Right lobe of liver (tissue), 4 donors: ENCODE measurements at regions not wholly inside any gene's neighbourhood (a gene's known extent, or its start where the extent isn't known, plus 50 kb on each side); places are given as distances from the start of the nearest gene placed in this dataset.

Source experiments
- CTCF ChIP-seq, 4 donors: fragments of 200-600 bp in 3 of 4; fragments of 450-650 bp in 1 of 4; IDR thresholded peaks; one replicate each; pipeline versions ENCODE4 v1.5.1 to v1.8.0; 2016 to 2022; ENCODE audit warnings: antibody characterized with exemption in 4 of 4, mild to moderate bottlenecking in 2 of 4
- POLR2A ChIP-seq: fragments of 450-650 bp; IDR thresholded peaks from one replicate; pipeline ENCODE4 v1.6.1; 2017; ENCODE audit warnings: antibody characterized with exemption, mild to moderate bottlenecking
- donor health status: DM: no; HTN: no; CAD: no.
- donor health status: DM: no; HTN: no; CAD: no.
- donor health status: DM: no; HTN: yes; CAD: no.

- no peak for TF ChIP-seq CTCF (IDR thresholded peaks at IDR 0.05)
- no peak for TF ChIP-seq POLR2A
These were observed 308.4 kb downstream of the SEC23A start for GRCh38 chr14:38794677-38795076.
